Endothelial cell of umbilical vein (primary cell): ENCODE measurements at regions not wholly inside any gene's neighbourhood (a gene's known extent, or its start where the extent isn't known, plus 50 kb on each side); places are given as distances from the start of the nearest gene placed in this dataset.

ENCODE experiments used
- BruUV-seq: library from RNA; stranded (reverse); fragments of 400-500 nt; replicated peaks from 2 replicates; lab custom pipeline; 2021; lab: Mats Ljungman, UMichigan
- CTCF ChIA-PET: fragments of 300-600, 350-600 bp; sonication (Branson Sonifier 250); formaldehyde crosslinking; loops from one replicate; lab custom pipeline; 2021; ENCODE audit warnings: antibody characterized with exemption, inconsistent platforms; lab: Charles Lee
- POLR2A ChIA-PET: fragments of 300-600, 350-600 bp; sonication (Branson Sonifier 250); formaldehyde crosslinking; loops from one replicate; lab custom pipeline; 2021; ENCODE audit warnings: antibody characterized with exemption, inconsistent platforms; lab: Charles Lee
- DNase-seq: peaks from one replicate; pipeline ENCODE4 v3.0.0-alpha.2; 2011; ENCODE audit warnings: low read depth, low spot score
- FAIRE-seq: peaks from 2 replicates; lab custom pipeline; 2011; peaks lifted over from hg19 to GRCh38; lab: Jason Lieb, UNC
- H2AFZ ChIP-seq: 2 replicates; pipeline ENCODE4 v1.6.0; 2012; ENCODE audit warnings: low read depth, low read length, control low read depth, inconsistent platforms
- H3K27ac ChIP-seq: 2 replicates; pipeline ENCODE4 v1.5.1; 2011; ENCODE audit warnings: low read depth, mild to moderate bottlenecking, control low read depth, low read length, moderate library complexity; ENCODE audit not compliant: insufficient read depth
- H3K27me3 ChIP-seq, 2 experiments: 2 replicates each; pipeline versions ENCODE4 v1.6.0 to v1.6.1; 2011; ENCODE audit warnings: low read length in 2 of 2, mixed read lengths in 1 of 2; ENCODE audit not compliant: control insufficient read depth in 2 of 2, insufficient read depth in 2 of 2
- H3K36me3 ChIP-seq, 2 experiments: 2 replicates in 1 of 2; 3 replicates in 1 of 2; pipeline ENCODE4 v1.5.1; 2011; ENCODE audit warnings: low read length in 2 of 2, mild to moderate bottlenecking in 1 of 2, moderate library complexity in 1 of 2; ENCODE audit not compliant: control insufficient read depth in 2 of 2, insufficient read depth in 2 of 2; ENCODE audit errors: extremely low read depth in 1 of 2
- H3K4me1 ChIP-seq: 3 replicates; pipeline ENCODE4 v1.5.1; 2011; ENCODE audit warnings: mild to moderate bottlenecking, low read length; ENCODE audit not compliant: control insufficient read depth, insufficient read depth; ENCODE audit errors: extremely low read depth
- H3K4me2 ChIP-seq: 2 replicates; pipeline ENCODE4 v1.6.1; 2011; ENCODE audit warnings: low read length, control low read depth, mixed read lengths; ENCODE audit not compliant: insufficient read depth
- H3K4me3 ChIP-seq, 3 experiments: fragments of 200-600 bp in 1 of 3; sonication (generic), shearing (Covaris generic) in 1 of 3; replicated peaks in 1 of 3; 2 replicates each; pipeline ENCODE4 v1.5.1; 2011 to 2016; ENCODE audit warnings: control low read depth in 3 of 3, low read length in 3 of 3, mild to moderate bottlenecking in 2 of 3, inconsistent platforms in 1 of 3, low read depth in 1 of 3, moderate library complexity in 1 of 3; ENCODE audit not compliant: insufficient read depth in 1 of 3
- H3K79me2 ChIP-seq: 2 replicates; pipeline ENCODE4 v1.6.0; 2012; ENCODE audit warnings: low read length, inconsistent platforms; ENCODE audit not compliant: control insufficient read depth, insufficient read depth
- H3K9ac ChIP-seq: replicated peaks from 2 replicates; pipeline ENCODE3; 2011; ENCODE audit warnings: low read length, control low read depth; ENCODE audit not compliant: insufficient read depth; ENCODE audit errors: extremely low read depth
- H3K9me1 ChIP-seq: replicated peaks from 3 replicates; pipeline ENCODE4 v1.6.0; 2011; ENCODE audit warnings: mild to moderate bottlenecking, low read length; ENCODE audit not compliant: control insufficient read depth, insufficient read depth; ENCODE audit errors: extremely low read depth
- H3K9me3 ChIP-seq: replicated peaks from 2 replicates; pipeline ENCODE4 v1.5.1; 2012; ENCODE audit warnings: low read length, inconsistent platforms; ENCODE audit not compliant: control insufficient read depth, insufficient read depth
- H4K20me1 ChIP-seq: replicated peaks from 2 replicates; pipeline ENCODE3; 2011; ENCODE audit warnings: mild to moderate bottlenecking, low read length; ENCODE audit not compliant: control insufficient read depth, insufficient read depth; ENCODE audit errors: extremely low read depth
- CTCF ChIP-seq, 2 donors: IDR thresholded peaks; 1 replicate in 1 of 2; 2 replicates in 1 of 2; pipeline ENCODE4 v1.5.1; 2011; ENCODE audit warnings: low read length in 2 of 2, mild to moderate bottlenecking in 2 of 2, moderate library complexity in 2 of 2, control low read depth in 1 of 2, inconsistent platforms in 1 of 2, low read depth in 1 of 2; ENCODE audit not compliant: insufficient read depth in 1 of 2; ENCODE audit errors: extremely low read depth in 1 of 2
- EZH2 ChIP-seq: IDR thresholded peaks from 2 replicates; pipeline ENCODE4 v1.6.1; 2012; ENCODE audit warnings: borderline replicate concordance, low read depth, mild to moderate bottlenecking, moderate library complexity, low read length, inconsistent platforms; ENCODE audit not compliant: severe bottlenecking
- FOS ChIP-seq: IDR thresholded peaks from 2 replicates; pipeline ENCODE4 v1.6.1; 2011; ENCODE audit warnings: mild to moderate bottlenecking, low read length, moderate library complexity, borderline replicate concordance; ENCODE audit not compliant: insufficient read depth
- JUN ChIP-seq: IDR thresholded peaks from 2 replicates; pipeline ENCODE4 v1.6.1; 2011; ENCODE audit warnings: borderline replicate concordance, low read depth; ENCODE audit not compliant: insufficient read length, insufficient read depth
- MAX ChIP-seq: IDR thresholded peaks from 2 replicates; pipeline ENCODE4 v1.6.1; 2011; ENCODE audit not compliant: insufficient read depth, insufficient read length
- POLR2AphosphoS5 ChIP-seq: IDR thresholded peaks from 2 replicates; pipeline ENCODE4 v1.6.1; 2012; ENCODE audit warnings: low read depth, mild to moderate bottlenecking, control low read depth, low read length, moderate library complexity; ENCODE audit not compliant: insufficient read depth
- dilution Hi-C: fragments of 300-500 bp; cut with MboI; formaldehyde crosslinking; loops from one replicate; pipeline ENCODE4 v1.15.0; 2019; ENCODE audit warnings: low sequenced_read_pairs; ENCODE audit not compliant: extremely low pct_ligation_motif_present
- intact Hi-C: fragments of 100-400 bp; cut with micrococcal nuclease; formaldehyde crosslinking; loops from one replicate; pipeline ENCODE4 v1.10.0; 2022

- no peak for TF ChIP-seq FOS
- BruUV-seq, result no TSS peak
- DNase-seq (no peak), FAIRE-seq (no peak)
- Histone ChIP-seq H3K9me3 (peaks cover 2% of the 10 kb centered on the region), H3K4me3 (no peak overlapping the region), H3K9ac (no peak overlapping the region), H3K79me2 (no peaks in the 10 kb centered on the region), H3K36me3 (no peaks in the 10 kb centered on the region), H3K4me2 (no peak overlapping the region), H4K20me1 (no peaks in the 10 kb centered on the region), H3K9me1 (no peaks in the 10 kb centered on the region), H3K27me3 (no peaks in the 10 kb centered on the region), H3K4me1 (no peaks in the 10 kb centered on the region), H2AFZ (no peak overlapping the region), H3K27ac (no peak overlapping the region)
- intact Hi-C loops, result no loop called here
- ChIA-PET CTCF (no interaction called here), POLR2A (no interaction called here)
- dilution Hi-C loops, result no loop called here
These were observed 1210.5 kb upstream of the SORCS1 start for GRCh38 chr10:108374991-108375390.

GRCh38 chr10:108365541-108365940 is 1201.0 kb upstream of the SORCS1 start:
- POLR2A ChIA-PET, result no interaction called here
- intact Hi-C loops, result no loop called here
- no TSS peak for BruUV-seq
- TF ChIP-seq POLR2AphosphoS5 (no peak), CTCF (IDR thresholded peaks at IDR 0.05; ENCODE audit: extremely low read depth in 1 of 2, insufficient read depth in 1 of 2, low read depth in 1 of 2, low read length in 2 of 2) (no peak), MAX (no peak), JUN (no peak), EZH2 (no peak)
- FAIRE-seq (no peak), DNase-seq (no peak)
- Histone ChIP-seq H3K4me2 (no peak overlapping the region), H4K20me1 (no peaks in the 10 kb centered on the region), H3K4me3 (no peak overlapping the region), H3K9me3 (peaks cover 2% of the 10 kb centered on the region), H3K9me1 (no peaks in the 10 kb centered on the region), H3K27ac (no peak overlapping the region), H2AFZ (no peak overlapping the region), H3K9ac (no peak overlapping the region), H3K79me2 (no peaks in the 10 kb centered on the region), H3K27me3 (no peaks in the 10 kb centered on the region), H3K4me1 (no peaks in the 10 kb centered on the region), H3K36me3 (no peaks in the 10 kb centered on the region)
- dilution Hi-C loops, result no loop called here
- CTCF ChIA-PET, result no interaction called here
